ENCODE measurements at regions not wholly inside any gene's neighbourhood (a gene's known extent, or its start where the extent isn't known, plus 50 kb on each side); places are given as distances from the start of the nearest gene placed in this dataset.

DNA sequence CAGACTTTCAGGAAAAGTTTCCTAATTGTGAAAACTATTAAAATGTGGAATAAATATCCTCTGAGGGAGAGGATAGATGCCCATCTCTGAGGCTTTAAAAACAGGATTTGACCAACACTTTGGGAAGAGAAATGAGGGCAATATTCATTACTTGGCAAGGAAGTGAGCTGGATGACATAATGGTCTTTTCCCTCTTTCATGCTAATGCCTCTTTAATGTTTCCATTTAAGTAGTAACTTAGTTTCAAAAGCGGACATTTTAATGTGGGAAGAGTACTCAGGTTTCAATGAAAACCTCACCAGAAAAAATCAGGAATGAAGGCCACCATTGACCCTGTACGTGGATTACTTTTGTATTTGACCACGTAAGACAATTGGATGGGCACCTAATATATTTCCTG, 503.3 kb downstream of the ANKRD50 start:
- H3K9ac ChIP-seq (ENCODE audit: low read length), result no peak overlapping the region
- no peak overlapping the region for H3K4me2 ChIP-seq (replicated peaks; ENCODE audit: low read depth, low read length, poor library complexity, severe bottlenecking)
- DNase-seq (no peak), ATAC-seq (ENCODE audit: low read depth) (no peak)
- H3K27ac Mint-ChIP-seq, result no peak overlapping the region
- no peaks in the 10 kb centered on the region for H3K27me3 Mint-ChIP-seq
- H3K9me3 ChIP-seq (ENCODE audit: control extremely low read depth in 1 of 3, control insufficient read depth in 2 of 3, insufficient read depth in 1 of 3, low read length in 2 of 3), result no peaks in the 10 kb centered on the region
- TF ChIP-seq, protein P1, sequence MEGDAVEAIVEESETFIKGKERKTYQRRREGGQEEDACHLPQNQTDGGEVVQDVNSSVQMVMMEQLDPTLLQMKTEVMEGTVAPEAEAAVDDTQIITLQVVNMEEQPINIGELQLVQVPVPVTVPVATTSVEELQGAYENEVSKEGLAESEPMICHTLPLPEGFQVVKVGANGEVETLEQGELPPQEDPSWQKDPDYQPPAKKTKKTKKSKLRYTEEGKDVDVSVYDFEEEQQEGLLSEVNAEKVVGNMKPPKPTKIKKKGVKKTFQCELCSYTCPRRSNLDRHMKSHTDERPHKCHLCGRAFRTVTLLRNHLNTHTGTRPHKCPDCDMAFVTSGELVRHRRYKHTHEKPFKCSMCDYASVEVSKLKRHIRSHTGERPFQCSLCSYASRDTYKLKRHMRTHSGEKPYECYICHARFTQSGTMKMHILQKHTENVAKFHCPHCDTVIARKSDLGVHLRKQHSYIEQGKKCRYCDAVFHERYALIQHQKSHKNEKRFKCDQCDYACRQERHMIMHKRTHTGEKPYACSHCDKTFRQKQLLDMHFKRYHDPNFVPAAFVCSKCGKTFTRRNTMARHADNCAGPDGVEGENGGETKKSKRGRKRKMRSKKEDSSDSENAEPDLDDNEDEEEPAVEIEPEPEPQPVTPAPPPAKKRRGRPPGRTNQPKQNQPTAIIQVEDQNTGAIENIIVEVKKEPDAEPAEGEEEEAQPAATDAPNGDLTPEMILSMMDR (IDR thresholded peaks at IDR 0.05), result no peak
- no peak overlapping the region for H3K4me3 ChIP-seq (ENCODE audit: control extremely low read depth in 1 of 5, extremely low read depth in 1 of 5, insufficient read depth in 1 of 5, low read depth in 2 of 5, low read length in 4 of 5)
- ChIA-PET POLR2A (no interaction called here), CTCF (no interaction called here)
- H2AFZ ChIP-seq (ENCODE audit: insufficient read depth, low read depth, low read length, poor library complexity, severe bottlenecking), result no peak overlapping the region
- H3K4me3 Mint-ChIP-seq, result no peak overlapping the region
- no peaks in the 10 kb centered on the region for H4K20me1 ChIP-seq (ENCODE audit: control insufficient read depth, insufficient read depth, low read length, poor library complexity, severe bottlenecking)
- no peaks in the 10 kb centered on the region for H3K27me3 ChIP-seq (replicated peaks in 1 of 4; ENCODE audit: control extremely low read depth in 1 of 4, control insufficient read depth in 3 of 4, insufficient read depth in 4 of 4, low read length in 3 of 4)
- H3K9me3 Mint-ChIP-seq (ENCODE audit: insufficient read depth), result no peaks in the 10 kb centered on the region
- intact Hi-C loops (cut with micrococcal nuclease), result no loop called here
- no peaks in the 10 kb centered on the region for H3K4me1 ChIP-seq (ENCODE audit: control insufficient read depth in 2 of 2, insufficient read depth in 2 of 2, low read length in 2 of 2)
- WGBS (ENCODE audit: insufficient coverage), result 100% methylated on average over 1 of the region's 3 CpGs
- H3K79me2 ChIP-seq (ENCODE audit: control insufficient read depth, insufficient read depth, low read length), result no peaks in the 10 kb centered on the region
- H3K27ac ChIP-seq (ENCODE audit: low read length in 2 of 2), result no peak overlapping the region
- H3K4me1 Mint-ChIP-seq, result no peaks in the 10 kb centered on the region
- H3K36me3 ChIP-seq (replicated peaks in 1 of 2; ENCODE audit: control extremely low read depth in 1 of 2, control insufficient read depth in 1 of 2, extremely low read depth in 1 of 2, insufficient read depth in 2 of 2, low read length in 1 of 2), result no peaks in the 10 kb centered on the region

DNA sequence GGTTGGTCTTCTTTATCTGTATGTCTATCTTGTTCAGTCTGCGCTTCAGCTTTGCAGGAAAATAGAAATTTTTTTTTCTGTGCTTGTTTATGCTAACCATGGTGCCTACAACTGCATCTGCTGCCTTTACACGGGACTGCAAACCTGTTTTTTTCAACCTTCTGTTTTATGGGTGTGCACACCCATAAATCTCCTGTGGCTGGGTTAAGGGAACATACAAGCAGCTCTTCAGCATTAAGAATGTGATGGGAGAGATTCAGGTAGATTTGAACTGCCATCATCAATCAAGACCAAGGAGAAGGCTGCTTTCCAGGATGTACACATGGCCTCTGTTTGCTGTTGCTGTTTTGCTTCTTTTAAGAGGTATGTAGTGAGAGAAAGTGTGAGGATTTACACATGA, 502.9 kb downstream of the ANKRD50 start:
- intact Hi-C loops (cut with micrococcal nuclease), result no loop called here
- POLR2A ChIA-PET, result no interaction called here
- ATAC-seq (ENCODE audit: low read depth) (no peak), DNase-seq (no peak)
- TF ChIP-seq, protein P1 (IDR thresholded peaks at IDR 0.05), result no peak
- TF ChIP-seq EZH2 (IDR thresholded peaks at IDR 0.05; ENCODE audit: borderline replicate concordance, insufficient read depth, low read depth, low read length, poor library complexity, severe bottlenecking), result no peak
- Mint-ChIP-seq H3K4me3 (no peak overlapping the region), H3K27ac (no peak overlapping the region), H3K27me3 (no peaks in the 10 kb centered on the region), H3K9me3 (ENCODE audit: insufficient read depth) (no peaks in the 10 kb centered on the region), H3K4me1 (no peaks in the 10 kb centered on the region)
- H3K4me3 ChIP-seq (ENCODE audit: control extremely low read depth in 1 of 5, extremely low read depth in 1 of 5, insufficient read depth in 1 of 5, low read depth in 2 of 5, low read length in 4 of 5), result no peak overlapping the region
- no peak overlapping the region for H3K9ac ChIP-seq (ENCODE audit: low read length)
- no peak overlapping the region for H3K27ac ChIP-seq (ENCODE audit: low read length in 2 of 2)
- no peaks in the 10 kb centered on the region for H4K20me1 ChIP-seq (ENCODE audit: control insufficient read depth, insufficient read depth, low read length, poor library complexity, severe bottlenecking)
- H3K4me2 ChIP-seq (replicated peaks; ENCODE audit: low read depth, low read length, poor library complexity, severe bottlenecking), result no peak overlapping the region
- no peaks in the 10 kb centered on the region for H3K4me1 ChIP-seq (ENCODE audit: control insufficient read depth in 2 of 2, insufficient read depth in 2 of 2, low read length in 2 of 2)
- no peaks in the 10 kb centered on the region for H3K27me3 ChIP-seq (replicated peaks in 1 of 4; ENCODE audit: control extremely low read depth in 1 of 4, control insufficient read depth in 3 of 4, insufficient read depth in 4 of 4, low read length in 3 of 4)
- CTCF ChIA-PET, result no interaction called here
- H2AFZ ChIP-seq (ENCODE audit: insufficient read depth, low read depth, low read length, poor library complexity, severe bottlenecking), result no peak overlapping the region
- no peaks in the 10 kb centered on the region for H3K9me3 ChIP-seq (ENCODE audit: control extremely low read depth in 1 of 3, control insufficient read depth in 2 of 3, insufficient read depth in 1 of 3, low read length in 2 of 3)
- no peaks in the 10 kb centered on the region for H3K36me3 ChIP-seq (replicated peaks in 1 of 2; ENCODE audit: control extremely low read depth in 1 of 2, control insufficient read depth in 1 of 2, extremely low read depth in 1 of 2, insufficient read depth in 2 of 2, low read length in 1 of 2)
- H3K79me2 ChIP-seq (ENCODE audit: control insufficient read depth, insufficient read depth, low read length), result no peaks in the 10 kb centered on the region
- no CpG with 5 or more reads among the region's 2 CpGs for WGBS (ENCODE audit: insufficient coverage)

All from B cell (primary cell).